ENCODE measurements at regions not wholly inside any gene's neighbourhood (a gene's known extent, or its start where the extent isn't known, plus 50 kb on each side); places are given as distances from the start of the nearest gene placed in this dataset.

GRCh38 chr9:96149533-96150280 lies 152.3 kb downstream of the HSD17B3 start:
- WGBS, 2 experiments (ENCODE audit: extremely low coverage in 1 of 2, insufficient coverage in 1 of 2, insufficient read length in 1 of 2, insufficient replicate concordance in 2 of 2, low coverage in 1 of 2, low lambda C conversion rate in 2 of 2, missing lambda C conversion rate in 1 of 2): 86% methylated on average over 13 of the region's 13 CpGs; no CpG with 5 or more reads in 1 of the 2 experiments
- TF ChIP-seq CTCF (IDR thresholded peaks at IDR 0.05; ENCODE audit: control extremely low read depth in 1 of 3, insufficient read depth in 1 of 3, low read depth in 1 of 3, low read length in 3 of 3): no peak
- TF ChIP-seq CBX8 (IDR thresholded peaks at IDR 0.05; ENCODE audit: borderline replicate concordance, low read depth, low read length): no peak
- TF ChIP-seq EZH2 (IDR thresholded peaks at IDR 0.05; ENCODE audit: low read depth, low read length, severe bottlenecking): no peak
- TF ChIP-seq SP1 (IDR thresholded peaks at IDR 0.05; ENCODE audit: low read depth, low read length): no peak
- no peak for TF ChIP-seq CBX5 (IDR thresholded peaks at IDR 0.05; ENCODE audit: low read depth, low read length)
- no peak for TF ChIP-seq CTBP2 (IDR thresholded peaks at IDR 0.05; ENCODE audit: borderline replicate concordance, insufficient read depth, insufficient read length, low read length)
- TF ChIP-seq HDAC6 (IDR thresholded peaks at IDR 0.05; ENCODE audit: low read depth, low read length): no peak
- TF ChIP-seq YY1 (IDR thresholded peaks at IDR 0.05; ENCODE audit: low read depth, low read length): no peak
- no peak for TF ChIP-seq POLR2A (IDR thresholded peaks at IDR 0.05; ENCODE audit: control extremely low read depth in 1 of 2, low read depth in 2 of 2, low read length in 2 of 2)
- TF ChIP-seq CREB1 (IDR thresholded peaks at IDR 0.05): no peak
- TF ChIP-seq JUND (IDR thresholded peaks at IDR 0.05; ENCODE audit: low read length): no peak

More at GRCh38 chr9:96149533-96150280, 152.3 kb downstream of the HSD17B3 start:
- POLR2A ChIA-PET (ENCODE audit: partially characterized antibody): no interaction called here
- no peaks in the 10 kb centered on the region for H3K36me3 ChIP-seq (ENCODE audit: control insufficient read depth in 2 of 4, insufficient read depth in 4 of 4, low read length in 3 of 4)
- 0 out of 2 replicates have a peak overlapping the region, but pooled peaks have one; percentile 21 for H2BK20ac ChIP-seq (ENCODE audit: low read length)
- no peak overlapping the region for H2BK120ac ChIP-seq (replicated peaks; ENCODE audit: low read depth, low read length)
- no peaks in the 10 kb centered on the region for H3K4me1 ChIP-seq (replicated peaks in 1 of 4; ENCODE audit: control insufficient read depth in 3 of 4, insufficient read depth in 4 of 4, low read length in 3 of 4)
- no peak overlapping the region for H3K14ac ChIP-seq (ENCODE audit: insufficient read length)
- no peaks in the 10 kb centered on the region for H3K79me1 ChIP-seq (ENCODE audit: low read depth, low read length)
- H3K27ac ChIP-seq (ENCODE audit: low read depth, low read length): no peak overlapping the region
- H3K4ac ChIP-seq (replicated peaks; ENCODE audit: insufficient read length, low read depth, low read length): no peak overlapping the region
- no peak overlapping the region for H3K9ac ChIP-seq (replicated peaks in 1 of 4; ENCODE audit: extremely low read depth in 1 of 4, low read depth in 3 of 4, low read length in 3 of 4)
- no peaks in the 10 kb centered on the region for H3K27me3 ChIP-seq (replicated peaks in 1 of 4; ENCODE audit: control insufficient read depth in 3 of 4, extremely low read depth in 1 of 4, insufficient read depth in 3 of 4, low read length in 3 of 4)
- no peak overlapping the region for H3K56ac ChIP-seq (replicated peaks; ENCODE audit: insufficient read length, low read depth, low read length)
- no peak overlapping the region for H4K5ac ChIP-seq (ENCODE audit: insufficient read length, low read depth, low read length)
- no peaks in the 10 kb centered on the region for H4K20me1 ChIP-seq (replicated peaks in 1 of 2; ENCODE audit: control insufficient read depth in 1 of 2, insufficient read depth in 2 of 2, low read length in 2 of 2)
- no peak overlapping the region for H4K8ac ChIP-seq (ENCODE audit: extremely low read depth, insufficient read depth, low read length)
- no peaks in the 10 kb centered on the region for H3K79me2 ChIP-seq (ENCODE audit: control insufficient read depth in 1 of 2, insufficient read depth in 2 of 2, low read length in 2 of 2)
- H2BK5ac ChIP-seq (ENCODE audit: low read depth, low read length): no peak overlapping the region
- FAIRE-seq (no peak), DNase-seq (ENCODE audit: low read depth in 1 of 2, low spot score in 2 of 2) (no peak)
- CTCF ChIA-PET (ENCODE audit: partially characterized antibody): interaction anchor here (0.7 kb wide), 1 partner anchor 77 kb away, joined by 4 read pairs; no protein-coding TSS in a partner anchor
- H3K4me3 ChIP-seq (ENCODE audit: extremely low read depth in 1 of 4, insufficient read depth in 2 of 4, low read depth in 3 of 4, low read length in 4 of 4): no peak overlapping the region
- H3K9me3 ChIP-seq (ENCODE audit: insufficient read depth in 2 of 2, low read depth in 1 of 2, low read length in 1 of 2): no peaks in the 10 kb centered on the region
- no peak overlapping the region for H3K18ac ChIP-seq (ENCODE audit: extremely low read depth, low read length)
- no peaks in the 10 kb centered on the region for H3K23me2 ChIP-seq (ENCODE audit: low read depth, low read length)
- no peak overlapping the region for H2BK12ac ChIP-seq (ENCODE audit: low read depth, low read length)
- no peak overlapping the region for H2AFZ ChIP-seq (ENCODE audit: low read length)
- H2AK5ac ChIP-seq (ENCODE audit: low read depth, low read length): no peak overlapping the region
- no peak overlapping the region for H4K91ac ChIP-seq (replicated peaks; ENCODE audit: insufficient read length, low read length)
- H3K4me2 ChIP-seq (ENCODE audit: insufficient read depth in 1 of 2, low read depth in 2 of 2, low read length in 2 of 2): no peak overlapping the region
- H2BK15ac ChIP-seq (ENCODE audit: low read length): 0 out of 2 replicates have a peak overlapping the region, but pooled peaks have one; percentile 61
- H3K23ac ChIP-seq (ENCODE audit: insufficient read length): no peak overlapping the region
